Thymus (tissue), 11 donors: ENCODE measurements at regions not wholly inside any gene's neighbourhood (a gene's known extent, or its start where the extent isn't known, plus 50 kb on each side); places are given as distances from the start of the nearest gene placed in this dataset.

ENCODE experiments used
- DNase-seq, 9 donors: peaks; one replicate each; pipeline ENCODE4 v3.0.0-alpha.2; 2013; ENCODE audit warnings: low spot score in 9 of 9, low read depth in 6 of 9, missing footprints in 1 of 9
- H3K27ac ChIP-seq, 2 donors: one replicate each; pipeline ENCODE4 v1.5.1; 2013; ENCODE audit warnings: control low read depth in 1 of 2, low read depth in 1 of 2, low read length in 1 of 2, mild to moderate bottlenecking in 1 of 2, moderate library complexity in 1 of 2
- H3K27me3 ChIP-seq, 2 donors: one replicate each; pipeline ENCODE4 v1.5.1; 2013; ENCODE audit warnings: low read length in 1 of 2; ENCODE audit not compliant: control insufficient read depth in 2 of 2, insufficient read depth in 1 of 2
- H3K36me3 ChIP-seq, 2 donors: one replicate each; pipeline ENCODE4 v1.5.1; 2013; ENCODE audit warnings: low read length in 1 of 2, mild to moderate bottlenecking in 1 of 2, moderate library complexity in 1 of 2; ENCODE audit not compliant: control insufficient read depth in 2 of 2, insufficient read depth in 2 of 2
- H3K4me1 ChIP-seq, 2 donors: one replicate each; pipeline ENCODE4 v1.5.1; 2013; ENCODE audit warnings: low read length in 2 of 2; ENCODE audit not compliant: control insufficient read depth in 2 of 2, insufficient read depth in 2 of 2
- H3K4me3 ChIP-seq, 2 donors: one replicate each; pipeline ENCODE4 v1.5.1; 2013; ENCODE audit warnings: low read length in 2 of 2, control low read depth in 1 of 2, mild to moderate bottlenecking in 1 of 2
- H3K9me3 ChIP-seq, 2 donors: one replicate each; pipeline ENCODE4 v1.5.1; 2013; ENCODE audit warnings: low read length in 1 of 2, mild to moderate bottlenecking in 1 of 2; ENCODE audit not compliant: control insufficient read depth in 2 of 2, insufficient read depth in 1 of 2
- WGBS: extraction: QIAGEN DNeasy Blood & Tissue Kit; methylation state at CpG from one replicate; pipeline ENCODE4 v1.1.7; 2013; 5-methylcytosine and 5-hydroxymethylcytosine counted together
- donor health status: healthy.

GRCh38 chr2:187865025-187865424 is 310.8 kb upstream of the TFPI start:
- H3K27ac ChIP-seq, result no peak overlapping the region
- no peak for DNase-seq
- no peak overlapping the region for H3K4me3 ChIP-seq
- H3K27me3 ChIP-seq, result no peaks in the 10 kb centered on the region
- 98% methylated on average over 4 of the region's 4 CpGs for WGBS
- no peaks in the 10 kb centered on the region for H3K4me1 ChIP-seq
- H3K36me3 ChIP-seq, result no peaks in the 10 kb centered on the region
- peaks cover 0 to 4% of the 10 kb centered on the region in 2 donors for H3K9me3 ChIP-seq

DNA sequence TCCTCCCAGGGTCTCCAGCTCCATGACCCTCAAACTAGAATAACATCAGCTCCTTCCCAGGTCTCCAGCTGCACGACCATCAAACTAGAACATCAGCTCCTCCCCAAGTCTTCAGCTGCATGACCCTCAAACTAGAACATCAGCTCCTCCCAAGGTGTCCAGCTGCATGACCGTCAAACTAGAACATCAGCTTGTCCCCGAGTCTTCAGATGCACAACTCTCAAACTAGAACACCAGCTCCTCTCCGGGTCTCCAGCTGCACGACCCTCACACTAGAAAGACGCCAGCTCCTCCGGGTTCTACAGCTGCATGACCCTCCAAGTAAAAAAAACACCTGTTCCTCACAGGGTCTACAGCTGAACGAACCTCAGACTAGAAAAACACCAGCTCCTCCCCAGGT is 312.9 kb upstream of the TFPI start:
- H3K4me3 ChIP-seq, result no peak overlapping the region
- 95% methylated on average over 8 of the region's 8 CpGs for WGBS
- no peak for DNase-seq

DNA sequence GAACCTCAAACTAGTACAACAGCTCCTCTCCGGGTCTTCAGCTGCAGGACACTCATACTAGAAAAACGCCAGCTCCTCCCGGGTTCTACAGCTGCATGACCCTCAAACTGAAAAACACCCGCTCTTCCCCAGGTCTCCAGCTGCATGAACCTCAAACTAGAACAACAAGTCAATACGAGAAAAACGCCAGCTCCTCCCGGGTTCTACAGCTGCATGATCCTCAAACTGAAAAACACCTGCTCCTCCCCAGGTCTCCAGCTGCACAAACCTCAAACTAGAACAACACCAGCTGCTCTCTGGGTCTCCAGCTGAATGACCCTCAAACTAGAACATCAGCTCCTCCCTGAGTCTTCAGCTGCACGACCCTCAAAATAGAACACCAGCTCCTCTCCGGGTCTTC is 315.0 kb upstream of the TFPI start:
- H3K9me3 ChIP-seq, result peaks cover 0 to 4% of the 10 kb centered on the region in 2 donors
- H3K27ac ChIP-seq, result no peak overlapping the region
- WGBS, result 84% methylated on average over 9 of the region's 9 CpGs
- H3K4me3 ChIP-seq, result no peak overlapping the region
- no peak for DNase-seq
- H3K36me3 ChIP-seq, result no peaks in the 10 kb centered on the region
- no peaks in the 10 kb centered on the region for H3K27me3 ChIP-seq
- H3K4me1 ChIP-seq, result no peaks in the 10 kb centered on the region

More for the DNA sequence above, 312.9 kb upstream of the TFPI start:
- H3K4me1 ChIP-seq, result no peaks in the 10 kb centered on the region
- no peaks in the 10 kb centered on the region for H3K27me3 ChIP-seq
- H3K9me3 ChIP-seq, result peaks cover 0 to 4% of the 10 kb centered on the region in 2 donors
- no peaks in the 10 kb centered on the region for H3K36me3 ChIP-seq
- no peak overlapping the region for H3K27ac ChIP-seq

GRCh38 chr2:187871506-187871905 is 317.3 kb upstream of the TFPI start:
- no peak overlapping the region for H3K4me3 ChIP-seq
- H3K9me3 ChIP-seq, result peaks cover 0 to 4% of the 10 kb centered on the region in 2 donors
- no peaks in the 10 kb centered on the region for H3K27me3 ChIP-seq
- H3K27ac ChIP-seq, result no peak overlapping the region
- DNase-seq, result no peak
- H3K36me3 ChIP-seq, result no peaks in the 10 kb centered on the region
- no peaks in the 10 kb centered on the region for H3K4me1 ChIP-seq
- WGBS, result 87% methylated on average over 3 of the region's 3 CpGs

DNA sequence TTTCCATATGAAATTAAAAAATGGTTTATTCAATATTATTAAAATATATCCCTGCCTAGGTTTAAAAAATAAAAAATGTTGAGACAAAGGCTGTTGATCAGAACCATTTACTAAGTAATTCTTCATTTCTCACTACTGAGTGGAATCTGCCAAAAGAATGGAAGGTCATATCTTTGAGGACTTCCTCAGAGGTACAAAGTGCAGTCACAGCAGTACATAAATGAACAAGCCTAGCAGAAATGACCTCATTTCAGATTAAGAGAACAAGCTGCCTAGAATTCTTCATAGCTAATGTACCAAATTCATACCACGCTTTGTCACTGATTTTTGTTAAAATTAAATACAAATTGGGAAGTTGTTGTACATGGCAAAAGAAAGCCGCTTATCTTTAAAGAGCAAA is 318.9 kb upstream of the TFPI start:
- Histone ChIP-seq H3K36me3 (no peaks in the 10 kb centered on the region), H3K4me3 (no peak overlapping the region), H3K27me3 (no peaks in the 10 kb centered on the region), H3K4me1 (no peaks in the 10 kb centered on the region), H3K9me3 (peaks cover 0 to 3% of the 10 kb centered on the region in 2 donors), H3K27ac (no peak overlapping the region)
- DNase-seq, result no peak
- WGBS, result 95% methylated on average over 2 of the region's 2 CpGs

DNA sequence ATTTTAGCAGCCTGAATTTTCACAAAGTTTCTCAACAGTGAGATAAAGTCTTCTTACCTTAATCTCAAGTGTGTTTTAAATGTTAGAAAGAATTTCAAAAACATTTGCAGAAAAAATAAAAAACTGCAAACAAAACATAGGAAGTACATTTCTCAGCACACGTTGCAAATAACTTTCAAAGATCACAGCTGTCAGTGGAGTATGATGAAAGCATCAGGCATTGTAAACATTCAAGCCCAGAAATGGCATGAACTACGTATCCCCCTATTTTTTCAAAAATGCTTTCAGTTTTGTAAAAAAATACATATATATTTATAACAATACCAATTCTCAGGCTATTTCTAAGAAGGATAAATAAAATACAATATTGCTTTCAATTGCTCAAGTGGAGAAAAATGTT is 320.6 kb upstream of the TFPI start:
- no peaks in the 10 kb centered on the region for H3K4me1 ChIP-seq
- DNase-seq, result no peak
- H3K9me3 ChIP-seq, result no peaks in the 10 kb centered on the region
- no peaks in the 10 kb centered on the region for H3K27me3 ChIP-seq
- 89% methylated on average over 2 of the region's 2 CpGs for WGBS
- H3K36me3 ChIP-seq, result no peaks in the 10 kb centered on the region
- H3K4me3 ChIP-seq, result no peak overlapping the region
- no peak overlapping the region for H3K27ac ChIP-seq

DNA sequence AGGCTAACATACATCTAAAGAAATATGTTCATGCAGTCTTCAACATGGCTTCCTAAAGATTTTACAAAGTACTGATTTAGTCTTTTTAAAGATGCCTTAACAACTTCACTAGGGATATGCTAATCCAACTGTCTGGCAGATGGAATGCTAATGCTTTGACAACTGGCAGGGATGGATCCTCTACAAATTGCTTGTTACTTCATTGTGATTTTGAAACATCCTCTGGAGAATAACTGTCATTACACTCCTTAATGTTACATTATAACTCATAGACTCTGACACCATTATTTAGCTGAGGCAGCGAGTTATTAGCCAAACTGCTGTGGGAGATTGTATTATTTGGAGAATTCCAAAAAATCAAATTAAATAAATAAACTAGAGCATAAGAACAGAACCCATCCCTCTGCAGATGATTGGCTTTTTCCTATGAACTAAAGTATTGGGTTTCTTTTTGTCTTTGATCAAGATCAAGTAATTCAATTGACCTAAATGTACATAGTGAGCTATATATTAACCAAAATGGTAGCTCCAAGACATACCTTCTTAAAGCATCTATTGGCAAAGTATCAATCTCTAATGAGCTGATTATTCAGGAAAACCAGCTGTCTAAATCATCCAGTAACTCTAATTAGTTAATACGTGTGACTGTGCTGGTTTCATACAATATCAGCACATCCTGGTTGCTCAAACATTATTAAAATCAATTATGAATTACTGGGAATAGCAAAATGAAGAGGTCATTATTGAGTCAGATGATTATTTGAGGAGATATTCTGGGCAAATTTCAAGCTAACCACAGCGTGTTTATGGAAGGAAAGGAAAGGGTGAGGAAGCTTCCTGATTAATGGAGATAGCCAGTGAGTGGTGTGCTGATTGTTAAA is 321.3 kb upstream of the TFPI start:
- Histone ChIP-seq H3K27ac (no peak overlapping the region), H3K36me3 (no peaks in the 10 kb centered on the region), H3K27me3 (no peaks in the 10 kb centered on the region), H3K4me1 (no peaks in the 10 kb centered on the region), H3K4me3 (no peak overlapping the region), H3K9me3 (no peaks in the 10 kb centered on the region)
- DNase-seq, result no peak
- 78% methylated on average over 3 of the region's 3 CpGs for WGBS

DNA sequence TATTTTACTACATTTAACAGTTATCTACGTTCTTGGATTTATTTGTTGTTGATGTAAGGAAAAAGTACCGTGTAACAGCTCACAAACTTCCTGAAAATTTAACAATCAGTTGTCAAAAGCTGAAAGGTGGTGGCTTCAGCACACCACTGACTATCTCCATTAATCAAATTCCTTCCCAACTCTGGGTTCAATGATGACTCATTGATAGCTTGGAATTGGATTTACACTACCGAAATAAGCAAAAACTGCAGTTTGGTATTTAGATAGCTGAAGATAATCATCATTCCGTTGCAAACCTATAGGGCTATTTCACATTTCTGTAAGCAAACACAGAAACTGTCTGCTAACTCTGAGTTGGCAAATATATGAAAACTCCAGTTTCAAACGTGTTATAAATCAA is 322.3 kb upstream of the TFPI start:
- Histone ChIP-seq H3K4me3 (no peak overlapping the region), H3K36me3 (no peaks in the 10 kb centered on the region), H3K27ac (no peak overlapping the region), H3K27me3 (no peaks in the 10 kb centered on the region), H3K9me3 (no peaks in the 10 kb centered on the region), H3K4me1 (no peaks in the 10 kb centered on the region)
- WGBS, result 92% methylated on average over 5 of the region's 5 CpGs
- DNase-seq, result no peak

DNA sequence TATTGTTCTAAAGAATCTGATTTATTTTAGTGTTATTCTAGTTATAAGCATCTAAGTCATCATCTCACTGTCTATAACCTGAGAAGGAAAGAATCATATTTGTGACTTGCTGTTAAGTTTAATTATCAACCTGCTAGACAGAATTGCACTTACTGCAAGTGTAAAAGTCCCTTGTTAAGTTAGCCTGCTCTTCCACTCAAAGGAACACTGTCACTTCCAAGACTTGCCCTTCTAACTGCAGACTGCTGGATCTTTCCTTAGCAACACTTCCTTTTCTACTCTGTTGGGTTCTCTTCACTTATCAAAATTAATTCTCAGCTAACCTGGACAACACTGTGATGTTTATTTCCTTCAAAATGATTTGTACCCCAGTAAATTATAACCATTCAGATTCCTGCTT is 323.2 kb upstream of the TFPI start:
- Histone ChIP-seq H3K27ac (no peak overlapping the region), H3K9me3 (no peaks in the 10 kb centered on the region), H3K27me3 (no peaks in the 10 kb centered on the region), H3K4me3 (no peak overlapping the region), H3K36me3 (no peaks in the 10 kb centered on the region), H3K4me1 (no peaks in the 10 kb centered on the region)
- DNase-seq, result no peak
